ENCODE measurements at regions not wholly inside any gene's neighbourhood (a gene's known extent, or its start where the extent isn't known, plus 50 kb on each side); places are given as distances from the start of the nearest gene placed in this dataset.

- Histone ChIP-seq H3K9ac (ENCODE audit: low read depth in 1 of 2, low read length in 2 of 2) (no peak overlapping the region), H3K4me3 (ENCODE audit: low read depth in 1 of 3, low read length in 3 of 3) (no peak overlapping the region), H3K27ac (ENCODE audit: low read depth in 1 of 2, low read length in 2 of 2) (no peak overlapping the region), H3K4me1 (ENCODE audit: control insufficient read depth in 4 of 4, insufficient read depth in 4 of 4, low read length in 3 of 4) (no peaks in the 10 kb centered on the region), H3K36me3 (ENCODE audit: control insufficient read depth in 4 of 4, insufficient read depth in 3 of 4, low read depth in 1 of 4, low read length in 3 of 4) (no peaks in the 10 kb centered on the region), H3K9me3 (ENCODE audit: control insufficient read depth in 4 of 4, low read length in 3 of 4) (no peaks in the 10 kb centered on the region), H3K27me3 (ENCODE audit: control insufficient read depth in 4 of 4, insufficient read depth in 4 of 4, low read length in 3 of 4) (no peaks in the 10 kb centered on the region)
- DNase-seq (ENCODE audit: low spot score): no peak
- no peak for TF ChIP-seq RAD21 (IDR thresholded peaks at IDR 0.05)
- no peak for TF ChIP-seq CTCF (IDR thresholded peaks at IDR 0.05; ENCODE audit: low read depth, low read length, missing input control)
- TF ChIP-seq, protein P1, sequence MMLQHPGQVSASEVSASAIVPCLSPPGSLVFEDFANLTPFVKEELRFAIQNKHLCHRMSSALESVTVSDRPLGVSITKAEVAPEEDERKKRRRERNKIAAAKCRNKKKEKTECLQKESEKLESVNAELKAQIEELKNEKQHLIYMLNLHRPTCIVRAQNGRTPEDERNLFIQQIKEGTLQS (IDR thresholded peaks at IDR 0.05): no peak
- TF ChIP-seq ZBTB33 (IDR thresholded peaks at IDR 0.05): no peak
- TF ChIP-seq SP1 (IDR thresholded peaks at IDR 0.05): no peak
- TF ChIP-seq JUND (IDR thresholded peaks at IDR 0.05): no peak
- no peak for TF ChIP-seq RXRA (IDR thresholded peaks at IDR 0.05)
- no peak for TF ChIP-seq TAF1 (conservative IDR thresholded peaks at IDR 0.05)
- no peak for TF ChIP-seq FOXA2 (IDR thresholded peaks at IDR 0.05)
- TF ChIP-seq, protein P2, sequence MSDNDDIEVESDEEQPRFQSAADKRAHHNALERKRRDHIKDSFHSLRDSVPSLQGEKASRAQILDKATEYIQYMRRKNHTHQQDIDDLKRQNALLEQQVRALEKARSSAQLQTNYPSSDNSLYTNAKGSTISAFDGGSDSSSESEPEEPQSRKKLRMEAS (IDR thresholded peaks at IDR 0.05): no peak
- no peak for TF ChIP-seq GABPA (IDR thresholded peaks at IDR 0.05 in 1 of 2, conservative IDR thresholded peaks at IDR 0.05 in 1 of 2)
- TF ChIP-seq NR2F2 (IDR thresholded peaks at IDR 0.05): no peak
- no peak for TF ChIP-seq YY1 (IDR thresholded peaks at IDR 0.05)
- no peak for TF ChIP-seq REST (IDR thresholded peaks at IDR 0.05)
- TF ChIP-seq HNF4G (IDR thresholded peaks at IDR 0.05): no peak
- WGBS: 89% methylated on average over 17 of the region's 17 CpGs
Measured at GRCh38 chr11:70544067-70544773, 145.9 kb downstream of the CTTN start.

Measured in liver (tissue), 8 donors.